HG03575 (cell line): ENCODE measurements at regions not wholly inside any gene's neighbourhood (a gene's known extent, or its start where the extent isn't known, plus 50 kb on each side); places are given as distances from the start of the nearest gene placed in this dataset.

Experiments used
- ATAC-seq: cut with Tn5 transposase; IDR thresholded peaks from one replicate; pipeline ENCODE4 v1.9.1; 2021; ENCODE audit not compliant: unreplicated experiment, insufficient number of reproducible peaks, low FRiP score; ENCODE audit errors: extremely low read depth

GRCh38 chr19:30079200-30079599 is 137.2 kb downstream of the URI1 start:
- ATAC-seq = no peak

- ATAC-seq = no peak
Observed at GRCh38 chr19:30082168-30082567, 140.1 kb downstream of the URI1 start.

- ATAC-seq = no peak
Observed at GRCh38 chr19:30082611-30083010, 140.6 kb downstream of the URI1 start.

- no peak for ATAC-seq
Observed at GRCh38 chr19:30083125-30083681, 141.2 kb downstream of the URI1 start.

- no peak for ATAC-seq
Observed at GRCh38 chr19:30083701-30084156, 141.7 kb downstream of the URI1 start.

GRCh38 chr19:30084390-30084819 is 142.4 kb downstream of the URI1 start:
- ATAC-seq = no peak

- ATAC-seq = no peak
Observed at GRCh38 chr19:30085394-30085793, 143.4 kb downstream of the URI1 start.

GRCh38 chr19:30086220-30086619 is 144.2 kb downstream of the URI1 start:
- ATAC-seq = no peak

GRCh38 chr19:30086916-30087315 is 144.9 kb downstream of the URI1 start:
- no peak for ATAC-seq

- no peak for ATAC-seq
Observed at GRCh38 chr19:30087381-30088138, 145.5 kb downstream of the URI1 start.

- ATAC-seq = no peak
Observed at GRCh38 chr19:30088567-30088966, 146.5 kb downstream of the URI1 start.

GRCh38 chr19:30089086-30089665 is 147.1 kb downstream of the URI1 start:
- ATAC-seq = no peak

- no peak for ATAC-seq
Observed at GRCh38 chr19:30090476-30090875, 148.4 kb downstream of the URI1 start.

- no peak for ATAC-seq
Observed at GRCh38 chr19:30090963-30091362, 148.9 kb downstream of the URI1 start.

GRCh38 chr19:30091456-30091855 is 149.4 kb downstream of the URI1 start:
- no peak for ATAC-seq

- no peak for ATAC-seq
Observed at GRCh38 chr19:30091856-30092255, 149.8 kb downstream of the URI1 start.

GRCh38 chr19:30092721-30093569 is 150.9 kb downstream of the URI1 start:
- no peak for ATAC-seq

- no peak for ATAC-seq
Observed at GRCh38 chr19:30093966-30094755, 152.1 kb downstream of the URI1 start.

- ATAC-seq = no peak
Observed at GRCh38 chr19:30094756-30095140, 152.7 kb downstream of the URI1 start.
